ENCODE measurements at regions not wholly inside any gene's neighbourhood (a gene's known extent, or its start where the extent isn't known, plus 50 kb on each side); places are given as distances from the start of the nearest gene placed in this dataset.

DNA sequence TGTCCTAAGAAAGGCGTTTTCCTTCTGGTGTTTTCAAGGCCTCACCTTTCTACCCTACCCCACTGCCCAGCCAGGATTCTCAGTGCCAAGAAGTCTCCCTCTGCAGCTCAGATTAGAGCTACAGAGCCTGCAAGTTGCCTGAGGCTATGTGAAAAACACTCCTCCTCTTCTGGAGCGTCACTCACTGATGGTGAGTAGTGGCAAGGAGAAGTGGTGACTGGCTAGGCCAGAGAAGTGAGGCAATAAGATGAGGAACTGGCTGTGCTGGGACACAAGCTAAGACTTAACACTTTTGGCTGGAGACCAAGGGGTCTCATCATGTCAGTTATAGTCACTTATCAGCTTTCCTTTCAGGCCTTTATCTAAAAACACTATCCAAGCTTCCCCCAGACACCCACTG, 86.7 kb upstream of the PRKAR2B start:
- no peak for DNase-seq (ENCODE audit: low spot score)

DNA sequence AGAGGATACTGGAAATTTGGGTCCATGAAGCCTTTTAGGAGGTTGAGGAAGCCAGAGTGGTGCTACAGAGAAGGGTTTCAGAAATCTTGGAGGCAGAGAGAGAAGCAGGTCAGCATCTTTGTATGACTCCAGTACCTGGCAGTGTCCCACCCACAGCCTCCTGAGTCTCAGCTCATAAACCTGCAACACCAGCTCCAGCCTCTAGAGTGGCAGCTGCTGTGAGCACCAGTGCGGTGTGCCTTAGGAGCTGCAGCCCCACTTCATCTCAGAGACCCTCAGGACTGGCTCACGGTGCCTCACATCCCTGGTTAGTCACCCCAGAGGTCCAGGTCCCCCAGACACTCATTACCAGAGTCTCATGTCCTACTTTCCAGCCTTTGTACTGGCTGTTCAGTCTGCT, 84.8 kb upstream of the PRKAR2B start:
- peak; percentile 62 for DNase-seq (ENCODE audit: low spot score)

DNA sequence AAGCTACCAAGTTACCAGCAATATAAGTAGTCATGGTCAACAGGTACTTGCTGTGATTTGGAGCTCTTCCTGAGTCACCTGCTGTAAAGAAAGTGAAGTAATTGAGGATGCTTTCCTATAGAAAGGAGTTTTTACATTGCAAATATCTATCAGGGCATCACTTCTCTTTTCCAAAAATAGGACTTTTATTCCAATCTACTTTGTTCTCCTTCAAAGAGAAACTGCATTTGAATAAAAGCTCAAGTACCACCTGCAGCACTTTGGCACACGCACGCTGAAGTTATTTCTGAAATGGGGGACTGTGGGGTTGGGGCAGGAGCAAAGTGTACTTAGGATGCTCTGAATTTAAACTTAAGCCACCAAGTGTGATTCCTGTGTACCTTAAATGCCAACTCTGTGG, 81.8 kb upstream of the PRKAR2B start:
- DNase-seq (ENCODE audit: low spot score): no peak

DNA sequence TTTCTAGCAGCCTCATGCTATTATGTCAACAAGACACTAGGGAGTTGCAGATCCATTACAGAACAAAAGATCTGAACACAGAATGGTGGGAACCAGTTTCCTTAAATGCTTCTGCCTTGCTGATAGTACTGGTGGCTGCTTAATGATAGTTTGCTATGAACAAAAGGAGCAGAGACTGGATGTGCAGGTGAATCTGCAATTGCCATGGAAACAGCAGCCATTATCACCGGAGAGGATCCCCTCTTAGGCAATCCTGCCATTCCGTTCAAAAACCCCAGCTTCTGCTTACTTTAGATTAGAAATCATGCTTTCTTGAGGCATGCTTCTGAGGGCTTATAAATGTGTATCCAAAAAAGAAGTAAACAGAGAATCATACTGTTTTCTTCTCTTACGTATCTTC, 80.0 kb upstream of the PRKAR2B start:
- DNase-seq (ENCODE audit: low spot score): no peak

DNA sequence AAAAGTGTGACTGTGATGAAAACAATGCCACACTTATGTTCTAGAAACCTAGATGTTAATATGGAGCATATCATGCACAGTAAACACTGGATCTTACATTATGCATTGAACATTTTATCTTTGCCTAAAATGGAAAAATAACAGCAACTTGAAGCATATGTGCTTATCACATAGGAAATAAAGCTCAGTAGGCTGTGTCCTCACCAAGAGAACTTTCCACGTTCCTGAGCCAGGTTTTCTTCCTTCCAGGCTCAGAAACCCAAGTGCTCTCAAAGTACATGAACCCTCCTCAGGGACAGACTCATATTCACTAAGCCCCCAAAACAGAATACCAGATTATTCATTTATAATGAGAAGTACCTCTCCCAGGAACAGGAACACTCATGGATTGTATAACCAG, 79.4 kb upstream of the PRKAR2B start:
- no peak for DNase-seq (ENCODE audit: low spot score)

DNA sequence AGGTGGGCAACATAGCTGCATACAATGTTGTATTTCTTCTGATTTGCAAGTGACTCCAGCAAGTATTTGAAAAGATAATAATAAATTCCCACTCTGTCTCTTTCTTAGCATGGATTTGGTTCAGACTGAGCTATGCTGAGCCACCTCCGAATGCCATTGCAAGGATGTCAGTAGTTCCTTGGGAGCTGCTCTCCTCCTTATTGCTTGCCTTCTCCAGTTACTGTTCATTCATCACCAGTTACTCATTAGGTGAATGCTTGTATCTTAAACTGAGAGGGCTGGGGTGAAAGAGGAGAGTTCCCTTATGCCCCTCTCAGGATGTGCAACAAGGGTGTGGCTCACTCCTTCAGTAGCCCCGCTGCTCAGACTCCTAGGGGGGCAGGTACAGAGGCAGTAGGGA, 78.4 kb upstream of the PRKAR2B start:
- no peak for DNase-seq (ENCODE audit: low spot score)

DNA sequence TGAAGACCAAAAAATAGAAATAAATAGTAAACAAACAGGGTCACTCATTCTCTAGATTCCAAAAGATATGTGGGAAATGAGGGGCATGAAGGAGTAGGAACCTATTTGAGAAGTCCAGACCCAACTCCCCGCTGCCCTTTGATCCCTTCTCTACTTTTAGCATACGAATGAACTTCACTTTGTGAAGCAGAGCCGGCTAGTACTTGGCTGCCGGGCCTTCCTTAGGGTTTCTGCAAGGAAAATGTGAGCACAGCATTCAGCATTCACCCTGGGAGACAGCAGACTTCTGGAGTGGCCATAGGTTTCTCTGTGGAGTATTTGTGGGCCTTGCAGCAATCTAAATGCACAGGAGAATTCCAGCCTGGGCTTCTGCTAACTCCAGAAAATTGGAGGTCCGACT, 76.3 kb upstream of the PRKAR2B start:
- no peak for DNase-seq (ENCODE audit: low spot score)

DNA sequence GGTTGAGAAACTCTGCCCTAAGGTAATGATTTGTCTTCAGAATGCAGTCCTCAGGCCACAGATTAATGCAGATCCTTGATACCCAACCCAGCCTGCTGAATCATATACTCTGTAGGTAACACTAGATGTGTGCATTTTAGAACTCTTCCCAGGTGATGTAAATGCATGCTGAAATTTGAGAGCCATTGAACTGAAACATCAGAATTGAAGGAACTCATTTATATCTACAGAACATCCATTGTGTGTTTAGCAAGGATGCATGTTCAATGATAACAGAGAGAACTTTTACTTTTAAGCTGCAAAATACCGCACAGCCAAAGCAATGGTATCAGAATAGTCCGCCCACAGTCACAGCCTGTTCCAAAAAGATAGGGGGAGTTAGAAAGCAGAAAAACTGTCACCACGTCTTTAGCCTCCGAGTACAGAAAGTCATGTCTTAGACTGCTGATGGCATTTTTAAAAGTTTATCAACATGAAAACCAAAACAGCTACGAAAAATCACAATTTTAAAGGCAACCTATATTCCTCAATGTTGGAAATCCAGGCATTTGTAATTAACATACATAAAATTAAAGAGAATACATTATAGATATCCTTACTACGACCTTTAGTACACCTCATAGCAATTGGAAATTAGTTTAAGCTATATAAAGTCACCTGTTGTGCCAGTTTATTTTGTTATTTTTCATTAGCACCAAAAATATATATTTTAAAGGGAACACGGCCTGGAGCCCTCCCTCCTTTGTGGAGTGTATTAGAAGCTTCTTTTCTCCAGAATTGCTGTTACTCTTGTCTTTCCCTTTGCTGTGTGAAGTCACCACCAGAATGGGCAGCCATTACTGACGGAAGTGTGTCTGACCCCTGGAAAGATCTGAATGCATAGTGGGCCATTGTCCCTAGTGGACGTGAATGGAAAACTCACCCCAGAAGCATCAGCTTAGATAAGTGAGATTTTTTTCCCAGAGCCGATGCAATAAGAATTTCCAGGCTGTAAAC, 65.8 kb upstream of the PRKAR2B start:
- DNase-seq (ENCODE audit: low spot score): no peak

DNA sequence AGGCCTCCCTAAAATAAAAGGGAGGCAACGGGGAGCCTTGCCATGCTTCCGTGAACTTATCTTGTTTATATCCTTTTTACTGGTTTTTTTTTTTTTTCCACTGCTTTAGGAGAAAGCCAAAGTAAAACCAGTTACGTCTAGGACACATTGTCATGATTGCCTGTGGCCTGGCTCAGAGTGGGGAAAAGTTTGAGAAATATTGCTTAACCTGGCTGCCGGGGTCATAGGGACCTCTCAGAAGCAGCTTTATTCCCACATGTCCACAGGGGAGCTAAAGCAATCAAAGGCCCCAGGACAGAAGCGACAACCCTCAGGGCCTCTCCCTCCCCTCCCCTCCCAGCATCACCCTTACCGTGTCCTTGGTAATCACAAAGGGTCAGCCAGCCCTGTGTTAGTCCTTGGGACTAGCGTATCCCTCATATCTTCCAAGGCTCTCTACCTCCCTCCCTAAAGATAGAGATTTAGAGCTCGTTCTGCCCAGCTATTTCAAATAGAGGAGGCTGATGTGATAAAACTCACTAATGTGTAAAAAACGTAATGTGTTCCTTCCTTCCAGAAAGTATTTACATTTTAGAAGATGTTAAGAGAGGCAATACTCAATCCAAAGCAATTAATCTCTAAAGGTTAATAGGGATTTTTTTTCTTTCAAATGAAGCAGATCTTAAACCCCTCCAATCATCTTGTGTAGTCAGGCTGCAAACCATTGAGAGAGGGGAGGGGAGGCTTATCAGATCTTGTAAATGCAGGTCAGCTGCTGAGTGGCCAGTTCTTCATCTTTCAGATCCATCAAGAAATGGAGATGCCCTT, 64.8 kb upstream of the PRKAR2B start:
- no peak for DNase-seq (ENCODE audit: low spot score)

DNA sequence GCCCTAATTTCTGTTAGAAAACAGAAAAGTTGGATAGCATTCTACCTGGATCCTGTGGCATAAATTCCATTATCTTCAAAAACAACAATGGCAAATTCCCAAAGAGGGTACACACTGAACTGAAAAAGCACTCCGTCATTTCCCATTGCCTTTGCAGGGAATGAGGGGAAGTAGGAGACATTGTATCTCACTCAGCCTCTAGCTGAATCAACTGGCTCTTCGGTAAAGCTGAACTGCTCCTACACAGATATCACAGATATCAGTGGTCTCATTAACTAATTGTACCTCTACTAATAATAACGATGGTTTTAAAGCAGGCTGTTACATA, 64.2 kb upstream of the PRKAR2B start:
- DNase-seq (ENCODE audit: low spot score): no peak

DNA sequence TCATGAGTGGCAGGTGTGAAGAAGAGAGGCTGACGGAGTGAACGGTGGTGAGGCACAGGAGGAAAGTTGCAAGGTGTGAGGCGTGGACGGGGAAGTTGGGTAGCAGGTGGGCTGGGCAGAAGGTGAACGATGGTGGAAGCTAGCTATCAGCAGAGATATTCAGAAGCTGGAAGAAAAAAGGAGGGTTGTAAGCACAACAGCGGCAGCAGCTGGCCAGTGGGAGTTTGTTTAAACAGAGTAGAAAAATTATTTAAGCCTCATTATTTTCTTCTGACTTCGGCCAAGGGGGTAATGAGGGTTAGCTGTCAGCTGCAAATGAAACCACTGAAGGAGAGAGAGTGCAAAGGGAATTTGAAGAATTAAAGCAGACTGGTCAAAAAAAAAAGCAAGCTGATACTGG, 62.1 kb upstream of the PRKAR2B start:
- no peak for DNase-seq (ENCODE audit: low spot score)

DNA sequence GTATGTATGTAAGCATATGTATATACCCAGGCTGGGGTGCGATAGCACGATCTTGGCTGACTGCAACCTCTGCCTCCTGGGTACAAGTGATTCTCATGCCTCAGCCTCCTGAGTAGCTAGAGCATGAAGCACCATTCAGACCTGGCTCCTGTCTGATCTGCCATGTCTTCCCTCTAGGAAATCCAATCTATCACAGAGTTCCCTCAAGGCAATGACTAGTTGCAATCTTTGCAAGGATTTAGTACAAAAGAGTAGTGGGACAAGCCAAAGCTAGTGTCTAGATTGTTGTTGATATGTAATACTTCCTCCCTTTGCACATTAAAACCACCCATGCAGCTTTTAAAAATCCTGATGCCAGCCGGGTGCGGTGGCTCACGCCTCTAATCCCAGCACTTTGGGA, 60.5 kb upstream of the PRKAR2B start:
- no peak for DNase-seq (ENCODE audit: low spot score)

DNA sequence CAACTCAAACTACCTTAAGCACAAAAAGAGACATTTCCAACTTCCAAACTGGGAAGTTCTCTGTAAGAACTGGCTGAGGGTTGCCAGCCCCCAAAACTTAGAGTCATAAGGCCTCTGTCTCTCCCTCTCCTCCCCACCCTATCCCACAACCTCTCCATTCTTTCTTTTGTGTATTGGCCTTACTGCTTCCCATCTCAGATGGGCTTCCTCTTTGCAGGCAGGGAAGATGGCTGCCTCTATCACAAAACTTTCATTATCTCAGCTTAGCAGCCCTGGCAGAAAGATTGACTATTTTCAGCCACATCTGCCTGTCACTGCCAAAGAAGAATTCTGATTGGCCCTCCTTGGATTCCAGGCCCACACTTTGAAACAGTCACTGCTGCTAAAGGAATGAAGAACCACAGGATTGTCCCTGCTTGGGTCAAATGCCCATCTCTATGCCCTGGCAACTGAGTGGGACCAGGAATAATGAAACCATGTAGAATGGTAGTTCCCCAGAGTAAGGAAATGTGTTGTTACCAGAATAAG, 58.0 kb upstream of the PRKAR2B start:
- no peak for DNase-seq (ENCODE audit: low spot score)

DNA sequence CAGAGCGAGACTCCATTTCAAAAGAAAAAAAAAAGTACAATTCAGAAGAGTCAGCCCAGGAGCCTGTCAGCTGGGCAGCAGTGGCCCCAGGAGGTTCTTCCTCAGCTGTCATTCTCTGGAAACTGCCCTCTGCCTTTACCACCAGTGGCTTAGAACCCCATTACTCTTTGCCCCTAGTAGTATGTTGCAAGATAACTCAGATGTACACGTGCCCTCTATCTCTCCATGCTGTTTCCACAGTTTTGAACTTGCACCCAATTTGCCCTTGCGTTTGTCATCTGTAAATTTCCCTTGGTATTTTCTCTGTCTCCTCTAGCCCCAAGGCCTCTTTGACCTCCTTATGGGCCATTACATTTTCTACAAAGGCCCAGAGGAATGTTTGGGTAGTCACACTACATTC, 56.7 kb upstream of the PRKAR2B start:
- no peak for DNase-seq (ENCODE audit: low spot score)

DNA sequence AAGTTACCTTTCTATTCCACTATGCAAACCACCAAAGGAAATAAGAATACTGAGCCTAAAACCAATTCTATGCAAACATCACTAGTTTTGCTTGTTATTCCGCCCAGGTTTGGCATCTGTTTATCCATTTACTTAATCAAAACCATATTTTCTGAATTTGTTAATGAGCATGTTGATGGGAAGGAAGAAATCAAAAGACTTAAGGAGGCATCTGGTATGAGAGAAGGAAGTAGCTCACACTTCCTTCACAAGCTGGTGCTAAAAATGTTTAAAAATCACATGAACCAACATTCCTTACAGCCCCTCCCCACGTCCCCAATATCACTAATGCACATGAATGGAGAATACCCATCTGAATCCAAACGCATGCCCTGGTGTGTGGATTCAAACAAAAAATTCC, 52.0 kb upstream of the PRKAR2B start:
- no peak for DNase-seq (ENCODE audit: low spot score)

Measured in NAMALWA (cell line).